ENCODE measurements at regions not wholly inside any gene's neighbourhood (a gene's known extent, or its start where the extent isn't known, plus 50 kb on each side); places are given as distances from the start of the nearest gene placed in this dataset.

DNA sequence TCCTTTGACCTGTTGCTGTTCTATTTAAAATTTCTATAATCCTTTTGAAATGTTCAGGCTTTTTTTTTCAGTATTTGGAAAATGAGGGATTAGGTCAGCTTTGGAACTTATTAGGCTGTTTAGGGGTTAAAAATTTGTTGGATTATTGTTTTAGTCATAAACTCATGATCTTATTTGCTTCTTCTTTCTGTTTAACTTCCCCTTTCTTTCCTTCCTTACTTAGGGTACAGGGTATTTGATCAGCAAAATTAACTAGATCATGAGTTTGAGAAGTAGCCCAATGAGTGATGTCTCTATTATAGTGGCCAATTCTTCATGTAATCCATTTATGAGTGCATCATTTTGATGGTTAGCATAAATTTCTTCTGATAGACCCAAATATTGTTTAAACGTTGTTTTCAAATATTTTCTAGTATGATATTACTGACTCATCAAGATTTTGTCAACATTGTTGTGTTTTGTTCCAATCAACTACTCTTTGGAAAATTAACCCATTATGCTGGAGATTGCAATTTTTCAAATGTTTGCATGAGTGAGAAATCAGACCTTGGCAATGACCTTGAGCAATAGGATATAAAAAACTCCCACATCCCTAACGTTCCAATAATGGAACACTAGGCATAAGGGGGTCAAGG lies 94.4 kb downstream of the OTOR start:
- no peak for TF ChIP-seq GATA3 (IDR thresholded peaks at IDR 0.05; ENCODE audit: low read depth, low read length)
- no peak for TF ChIP-seq GATA2 (IDR thresholded peaks at IDR 0.05; ENCODE audit: low read depth, low read length)

DNA sequence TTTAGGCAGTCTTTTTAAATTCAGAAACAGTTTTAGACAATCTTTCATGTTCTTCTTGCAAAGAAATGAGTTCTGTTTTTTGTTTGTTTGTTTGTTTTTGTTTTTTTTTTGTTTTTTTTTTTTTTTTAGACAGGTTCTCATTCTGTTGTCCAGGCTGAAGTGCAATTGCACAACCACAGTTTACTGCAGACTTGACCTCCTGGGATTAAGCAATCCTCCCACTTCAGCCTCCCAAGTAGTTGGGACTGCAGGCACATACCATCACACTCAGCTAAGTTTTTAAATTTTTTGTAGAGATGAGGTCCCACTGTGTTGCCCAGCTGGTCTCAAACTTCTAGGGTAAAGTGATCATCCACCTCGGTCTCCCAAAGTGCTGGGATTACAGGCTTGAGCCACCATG lies 96.2 kb downstream of the OTOR start:
- no peak for TF ChIP-seq GATA3 (IDR thresholded peaks at IDR 0.05; ENCODE audit: low read depth, low read length)
- TF ChIP-seq GATA2 (IDR thresholded peaks at IDR 0.05; ENCODE audit: low read depth, low read length) = no peak

GRCh38 chr20:16846006-16846405 lies 97.8 kb downstream of the OTOR start:
- no peak for TF ChIP-seq GATA2 (IDR thresholded peaks at IDR 0.05; ENCODE audit: low read depth, low read length)
- no peak for TF ChIP-seq GATA3 (IDR thresholded peaks at IDR 0.05; ENCODE audit: low read depth, low read length)

DNA sequence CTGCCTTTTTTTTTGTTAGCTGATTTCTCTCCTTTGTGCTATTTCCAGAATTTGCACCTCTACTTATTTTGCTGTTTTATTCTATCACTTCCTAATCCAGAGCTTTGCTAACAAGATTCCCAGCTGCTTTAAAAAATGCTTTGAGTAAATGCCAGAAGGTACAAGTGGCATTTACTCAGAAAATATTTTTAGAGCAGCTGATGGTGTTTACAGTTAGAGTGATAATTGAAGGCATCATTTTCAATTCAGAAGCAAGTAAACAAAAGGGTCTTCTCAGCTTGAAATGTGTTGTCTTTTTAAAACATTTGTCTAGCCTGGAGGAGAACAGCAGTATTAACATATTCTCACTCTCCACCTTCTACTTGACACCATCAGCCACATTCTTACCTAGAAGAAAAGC lies 99.9 kb downstream of the OTOR start:
- TF ChIP-seq GATA2 (IDR thresholded peaks at IDR 0.05; ENCODE audit: low read depth, low read length) (no peak), GATA3 (IDR thresholded peaks at IDR 0.05; ENCODE audit: low read depth, low read length) (no peak)

DNA sequence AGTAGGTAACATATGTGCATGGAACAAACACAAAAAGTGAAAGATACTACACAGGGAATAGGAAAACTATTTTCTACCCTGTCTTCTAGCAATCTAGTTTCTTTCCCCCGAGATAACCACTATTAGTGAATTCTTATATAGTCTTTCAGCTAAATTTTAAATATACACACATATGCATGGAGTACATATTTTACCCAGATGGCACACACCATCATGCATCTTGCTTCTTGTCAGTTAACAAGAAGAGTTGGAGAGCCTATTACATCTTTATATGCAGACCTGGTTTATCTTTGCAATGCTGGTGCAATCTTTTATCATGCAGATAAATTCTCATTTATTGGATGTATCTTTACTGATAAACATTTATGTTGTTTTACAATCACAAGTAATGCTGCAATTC lies 100.4 kb downstream of the OTOR start:
- no peak for TF ChIP-seq GATA2 (IDR thresholded peaks at IDR 0.05; ENCODE audit: low read depth, low read length)
- no peak for TF ChIP-seq GATA3 (IDR thresholded peaks at IDR 0.05; ENCODE audit: low read depth, low read length)

GRCh38 chr20:16860914-16861313 lies 112.8 kb downstream of the OTOR start:
- TF ChIP-seq GATA2 (IDR thresholded peaks at IDR 0.05; ENCODE audit: low read depth, low read length) = no peak
- no peak for TF ChIP-seq GATA3 (IDR thresholded peaks at IDR 0.05; ENCODE audit: low read depth, low read length)

DNA sequence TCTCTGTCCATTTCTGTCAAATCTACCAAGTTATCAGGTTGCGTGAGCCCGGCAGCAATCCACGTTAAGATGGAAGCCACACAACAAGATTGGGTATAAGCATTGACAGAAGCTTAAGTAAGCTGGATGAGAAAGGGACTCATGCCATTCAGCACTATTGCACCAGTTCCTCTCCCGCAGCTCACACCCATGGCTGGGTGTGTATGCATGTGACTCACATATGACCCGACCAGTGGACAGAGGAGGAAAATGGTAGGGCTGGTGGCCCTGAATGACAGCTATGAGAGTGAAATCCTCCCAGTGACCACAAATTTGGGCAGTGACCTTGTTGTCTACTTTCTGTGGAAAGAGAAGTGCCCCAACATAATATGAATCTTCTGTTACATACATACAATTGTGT lies 113.5 kb downstream of the OTOR start:
- no peak for TF ChIP-seq GATA3 (IDR thresholded peaks at IDR 0.05; ENCODE audit: low read depth, low read length)
- TF ChIP-seq GATA2 (IDR thresholded peaks at IDR 0.05; ENCODE audit: low read depth, low read length) = no peak

DNA sequence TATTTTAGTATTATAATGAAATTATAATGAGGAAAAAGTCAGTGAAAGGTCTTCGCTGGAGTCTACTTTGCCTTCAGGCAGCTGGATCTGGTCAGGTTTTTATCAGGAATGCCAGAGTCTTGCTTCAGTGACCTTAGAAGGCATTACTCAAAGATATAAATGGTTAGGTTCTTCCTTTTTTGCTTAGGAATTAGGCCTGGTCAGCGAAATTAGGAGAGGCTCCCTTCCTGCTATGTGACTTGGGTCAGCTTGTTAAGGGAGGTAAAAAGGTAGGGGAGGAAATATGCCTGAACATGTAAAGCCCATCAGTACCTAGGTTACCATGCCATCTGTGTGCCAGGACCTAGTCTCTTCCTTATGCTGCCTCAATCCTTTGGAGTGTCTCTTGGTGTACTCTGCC lies 115.1 kb downstream of the OTOR start:
- TF ChIP-seq GATA2 (IDR thresholded peaks at IDR 0.05; ENCODE audit: low read depth, low read length) (no peak), GATA3 (IDR thresholded peaks at IDR 0.05; ENCODE audit: low read depth, low read length) (no peak)

DNA sequence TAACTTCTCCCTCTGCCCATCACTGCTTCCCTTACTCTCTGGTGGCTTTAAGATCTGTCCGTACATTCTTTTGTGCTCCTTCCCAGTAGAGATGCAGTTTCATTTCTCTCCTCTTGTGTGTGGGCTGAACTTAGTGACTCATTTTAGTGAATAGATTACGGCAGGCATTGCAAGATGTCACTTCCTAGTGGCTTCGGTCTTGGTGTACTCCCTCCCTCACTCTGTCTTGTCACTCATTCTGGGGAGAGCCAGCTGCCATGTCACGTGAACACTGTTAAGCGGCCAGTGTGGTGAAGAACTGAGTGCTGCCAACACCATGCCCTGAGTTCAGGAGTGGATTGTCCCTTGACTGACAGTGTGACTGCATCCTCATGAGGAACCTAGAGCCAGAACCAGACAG lies 115.9 kb downstream of the OTOR start:
- TF ChIP-seq GATA3 (IDR thresholded peaks at IDR 0.05; ENCODE audit: low read depth, low read length) = no peak
- TF ChIP-seq GATA2 (IDR thresholded peaks at IDR 0.05; ENCODE audit: low read depth, low read length) = no peak

DNA sequence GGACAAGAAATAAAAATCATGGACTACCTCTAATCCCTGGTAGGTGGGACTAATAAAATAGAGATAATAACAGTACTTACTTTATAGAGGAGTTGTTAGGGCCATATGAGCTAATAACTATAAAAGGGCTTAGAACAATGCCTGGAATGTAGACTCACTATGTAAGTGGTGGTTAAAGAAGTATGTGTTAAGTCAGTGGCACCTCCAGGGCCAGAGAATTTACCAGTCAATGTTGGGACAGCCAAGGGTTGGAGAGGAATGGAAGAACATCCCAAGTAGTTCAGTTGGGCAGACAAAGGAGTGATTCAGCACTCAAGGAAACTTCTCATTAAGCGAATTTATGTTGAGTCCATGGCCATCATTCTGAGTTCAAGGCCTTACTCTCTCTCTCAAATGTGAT lies 116.8 kb downstream of the OTOR start:
- TF ChIP-seq GATA2 (IDR thresholded peaks at IDR 0.05; ENCODE audit: low read depth, low read length) (no peak), GATA3 (IDR thresholded peaks at IDR 0.05; ENCODE audit: low read depth, low read length) (no peak)

DNA sequence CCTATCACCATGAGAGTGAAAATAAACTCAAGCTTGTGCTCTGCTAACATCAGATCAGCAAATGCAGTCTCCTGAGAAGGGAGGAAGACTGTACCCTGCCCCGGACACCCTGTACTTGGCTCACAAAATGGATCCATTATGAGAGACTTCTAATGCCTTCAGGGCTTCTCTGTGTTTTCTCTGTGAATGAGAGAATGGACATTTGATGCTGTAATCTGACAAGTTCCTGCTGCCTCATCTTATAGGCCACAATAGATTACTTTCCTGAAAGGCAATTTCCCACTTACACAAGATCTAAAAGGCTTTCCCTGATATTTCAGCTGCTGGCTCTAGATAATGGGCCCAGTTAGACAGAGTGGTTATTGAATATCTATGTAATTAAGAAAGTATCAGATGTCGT lies 117.2 kb downstream of the OTOR start:
- TF ChIP-seq GATA3 (IDR thresholded peaks at IDR 0.05; ENCODE audit: low read depth, low read length) (no peak), GATA2 (IDR thresholded peaks at IDR 0.05; ENCODE audit: low read depth, low read length) (no peak)

GRCh38 chr20:16877053-16877554 lies 128.9 kb downstream of the OTOR start:
- TF ChIP-seq GATA3 (IDR thresholded peaks at IDR 0.05; ENCODE audit: low read depth, low read length) (no peak), GATA2 (IDR thresholded peaks at IDR 0.05; ENCODE audit: low read depth, low read length) (no peak)

DNA sequence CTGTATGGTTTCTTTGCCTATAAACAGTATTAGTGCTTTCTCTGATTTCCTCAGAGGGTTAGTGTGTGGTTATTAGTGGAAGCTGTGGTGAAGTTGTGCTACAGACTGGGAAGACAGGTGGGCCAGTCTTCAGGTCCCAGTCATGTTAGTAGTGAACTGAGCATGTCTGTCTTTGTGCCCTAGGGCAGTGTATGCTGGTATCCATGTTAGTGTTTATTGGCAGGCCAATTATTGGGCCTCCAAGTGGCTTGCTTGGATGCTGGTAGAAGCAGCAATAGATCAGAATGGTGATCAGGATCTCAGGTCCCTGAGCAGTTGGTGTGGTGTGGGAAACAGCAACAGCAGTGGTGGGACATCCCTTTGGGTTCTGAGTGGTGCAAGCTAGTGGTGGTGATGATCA lies 137.6 kb downstream of the OTOR start:
- TF ChIP-seq GATA2 (IDR thresholded peaks at IDR 0.05; ENCODE audit: low read depth, low read length) = no peak
- TF ChIP-seq GATA3 (IDR thresholded peaks at IDR 0.05; ENCODE audit: low read depth, low read length) = no peak

DNA sequence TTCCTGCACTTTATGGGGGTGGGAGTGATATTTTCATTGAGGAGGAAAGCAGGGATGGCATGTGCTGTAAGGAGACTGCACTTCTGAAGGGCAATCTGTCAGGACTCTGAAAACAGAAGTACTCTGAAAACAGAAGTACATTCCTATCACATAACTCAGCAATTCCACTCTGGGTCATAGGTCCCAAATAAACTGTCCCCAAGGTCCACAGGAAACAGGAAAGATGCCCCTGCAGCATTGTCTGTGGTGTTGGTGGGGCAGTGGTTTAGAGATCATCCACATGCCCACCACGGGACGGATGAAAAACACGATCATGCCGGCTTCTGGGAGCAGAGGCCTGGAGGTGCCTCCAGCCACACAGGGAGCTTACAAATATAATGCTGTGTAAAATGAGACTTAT lies 150.3 kb downstream of the OTOR start:
- no peak for TF ChIP-seq GATA2 (IDR thresholded peaks at IDR 0.05; ENCODE audit: low read depth, low read length)
- no peak for TF ChIP-seq GATA3 (IDR thresholded peaks at IDR 0.05; ENCODE audit: low read depth, low read length)

DNA sequence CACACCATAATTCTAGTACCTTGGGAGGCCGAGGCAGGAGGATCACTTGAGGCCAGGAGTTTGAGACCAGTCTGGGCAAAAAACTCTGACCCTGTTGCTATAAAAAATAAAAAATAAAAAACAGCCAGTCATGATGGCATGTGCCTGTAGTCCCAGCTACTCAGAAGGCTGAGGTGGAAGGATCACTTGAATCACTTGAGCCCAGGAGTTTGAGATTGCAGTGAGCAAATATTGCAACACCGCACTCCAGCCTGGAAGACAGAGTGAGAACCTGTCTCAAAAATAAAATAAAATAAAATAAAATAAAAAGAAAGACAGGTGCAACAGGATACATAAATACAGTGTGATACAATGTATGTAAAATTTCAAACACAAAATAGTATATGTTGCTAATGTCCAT lies 154.5 kb downstream of the OTOR start:
- TF ChIP-seq GATA2 (IDR thresholded peaks at IDR 0.05; ENCODE audit: low read depth, low read length) (no peak), GATA3 (IDR thresholded peaks at IDR 0.05; ENCODE audit: low read depth, low read length) (no peak)

DNA sequence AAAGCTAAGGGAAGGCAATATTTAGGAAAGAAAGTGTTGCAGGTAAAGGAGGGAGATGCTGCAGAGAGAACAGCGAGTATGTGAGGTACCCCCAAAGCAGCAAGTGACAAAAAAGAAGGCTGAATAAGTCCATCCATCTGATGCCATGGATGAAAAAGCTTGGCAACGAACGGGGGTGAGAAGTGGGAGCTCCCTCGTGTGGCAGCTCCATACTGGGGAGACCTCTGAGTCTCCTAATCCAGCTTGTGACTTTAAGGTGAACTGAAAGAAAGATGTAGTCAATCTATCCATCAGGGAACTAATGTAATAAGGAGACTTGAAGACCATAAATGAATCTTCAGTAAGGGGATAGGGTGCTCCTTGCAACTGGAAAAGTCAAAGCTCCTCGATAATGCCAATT lies 156.6 kb downstream of the OTOR start:
- no peak for TF ChIP-seq GATA3 (IDR thresholded peaks at IDR 0.05; ENCODE audit: low read depth, low read length)
- no peak for TF ChIP-seq GATA2 (IDR thresholded peaks at IDR 0.05; ENCODE audit: low read depth, low read length)

All from SH-SY5Y (cell line).